ENCODE measurements at regions not wholly inside any gene's neighbourhood (a gene's known extent, or its start where the extent isn't known, plus 50 kb on each side); places are given as distances from the start of the nearest gene placed in this dataset.

DNA sequence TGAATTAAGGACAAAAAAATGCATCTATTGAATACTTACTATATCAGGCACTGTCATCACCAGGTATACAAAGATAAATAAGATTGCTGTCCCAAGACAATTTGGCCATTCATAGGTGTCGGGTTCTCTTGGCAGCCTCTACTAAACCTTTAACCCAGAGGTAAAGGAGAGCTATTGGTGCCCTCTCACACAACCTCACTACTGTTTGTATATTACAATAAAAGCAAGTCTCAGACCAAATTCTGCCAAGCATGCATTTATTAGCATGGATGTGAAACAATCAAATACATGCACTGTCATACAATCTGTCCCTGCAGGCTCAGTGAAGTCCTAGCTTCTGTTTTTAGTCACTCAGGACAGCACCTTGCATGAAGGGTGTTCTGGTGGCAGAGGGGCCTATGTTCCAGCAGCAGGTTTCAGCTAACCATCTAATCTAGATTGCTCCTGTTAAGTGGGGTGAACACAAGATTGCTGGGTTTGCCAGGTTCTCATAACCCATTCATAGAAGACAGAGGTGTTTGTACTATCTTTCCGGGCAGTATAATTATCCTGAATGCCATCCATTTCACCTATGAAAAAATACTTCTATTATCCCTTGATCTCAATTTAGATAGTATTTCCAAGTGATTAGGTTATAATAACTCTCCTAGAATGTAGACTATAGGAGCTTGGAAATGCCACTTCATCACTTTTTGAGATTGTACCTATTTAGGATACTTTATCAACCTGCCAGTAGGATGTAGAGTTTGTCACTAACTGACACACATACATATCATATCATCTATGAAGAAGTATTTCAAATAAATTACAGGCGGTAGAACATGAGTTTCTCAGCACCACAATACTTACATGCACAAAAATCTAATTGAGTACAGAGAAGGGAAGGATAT, 254.0 kb upstream of the KRR1 start:
- Histone ChIP-seq H2AFZ (ENCODE audit: low read length) (no peak overlapping the region), H3K4me1 (ENCODE audit: control insufficient read depth, extremely low read depth, insufficient read depth, low read length) (peaks cover 9% of the 10 kb centered on the region), H3K9me3 (ENCODE audit: control insufficient read depth, insufficient read depth, low read depth, low read length) (no peaks in the 10 kb centered on the region), H3K79me2 (ENCODE audit: control insufficient read depth, insufficient read depth, low read length) (no peaks in the 10 kb centered on the region), H3K4me3 (replicated peaks in 1 of 4; ENCODE audit: control extremely low read depth in 1 of 4, insufficient read depth in 1 of 4, low read depth in 3 of 4, low read length in 4 of 4) (no peak overlapping the region), H3K4me2 (ENCODE audit: extremely low read depth, insufficient read depth, low read length) (no peak overlapping the region), H3K9ac (ENCODE audit: insufficient read depth, low read length) (no peak overlapping the region), H3K36me3 (ENCODE audit: control insufficient read depth, insufficient read depth, low read length) (no peaks in the 10 kb centered on the region), H3K27ac (ENCODE audit: insufficient read depth, low read length) (no peak overlapping the region), H4K20me1 (ENCODE audit: control insufficient read depth, extremely low read depth, insufficient read depth, low read length) (no peaks in the 10 kb centered on the region), H3K27me3 (ENCODE audit: control insufficient read depth, insufficient read depth, low read length) (no peaks in the 10 kb centered on the region)
- DNase-seq (ENCODE audit: low read depth in 2 of 2) = no peak
- no peak for TF ChIP-seq EZH2 (IDR thresholded peaks at IDR 0.05; ENCODE audit: low read length, missing control alignments)
- TF ChIP-seq, protein P1, sequence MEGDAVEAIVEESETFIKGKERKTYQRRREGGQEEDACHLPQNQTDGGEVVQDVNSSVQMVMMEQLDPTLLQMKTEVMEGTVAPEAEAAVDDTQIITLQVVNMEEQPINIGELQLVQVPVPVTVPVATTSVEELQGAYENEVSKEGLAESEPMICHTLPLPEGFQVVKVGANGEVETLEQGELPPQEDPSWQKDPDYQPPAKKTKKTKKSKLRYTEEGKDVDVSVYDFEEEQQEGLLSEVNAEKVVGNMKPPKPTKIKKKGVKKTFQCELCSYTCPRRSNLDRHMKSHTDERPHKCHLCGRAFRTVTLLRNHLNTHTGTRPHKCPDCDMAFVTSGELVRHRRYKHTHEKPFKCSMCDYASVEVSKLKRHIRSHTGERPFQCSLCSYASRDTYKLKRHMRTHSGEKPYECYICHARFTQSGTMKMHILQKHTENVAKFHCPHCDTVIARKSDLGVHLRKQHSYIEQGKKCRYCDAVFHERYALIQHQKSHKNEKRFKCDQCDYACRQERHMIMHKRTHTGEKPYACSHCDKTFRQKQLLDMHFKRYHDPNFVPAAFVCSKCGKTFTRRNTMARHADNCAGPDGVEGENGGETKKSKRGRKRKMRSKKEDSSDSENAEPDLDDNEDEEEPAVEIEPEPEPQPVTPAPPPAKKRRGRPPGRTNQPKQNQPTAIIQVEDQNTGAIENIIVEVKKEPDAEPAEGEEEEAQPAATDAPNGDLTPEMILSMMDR (conservative IDR thresholded peaks at IDR 0.05 in 1 of 2, IDR thresholded peaks at IDR 0.05 in 1 of 2; ENCODE audit: low read depth in 1 of 2, low read length in 2 of 2) = no peak

DNA sequence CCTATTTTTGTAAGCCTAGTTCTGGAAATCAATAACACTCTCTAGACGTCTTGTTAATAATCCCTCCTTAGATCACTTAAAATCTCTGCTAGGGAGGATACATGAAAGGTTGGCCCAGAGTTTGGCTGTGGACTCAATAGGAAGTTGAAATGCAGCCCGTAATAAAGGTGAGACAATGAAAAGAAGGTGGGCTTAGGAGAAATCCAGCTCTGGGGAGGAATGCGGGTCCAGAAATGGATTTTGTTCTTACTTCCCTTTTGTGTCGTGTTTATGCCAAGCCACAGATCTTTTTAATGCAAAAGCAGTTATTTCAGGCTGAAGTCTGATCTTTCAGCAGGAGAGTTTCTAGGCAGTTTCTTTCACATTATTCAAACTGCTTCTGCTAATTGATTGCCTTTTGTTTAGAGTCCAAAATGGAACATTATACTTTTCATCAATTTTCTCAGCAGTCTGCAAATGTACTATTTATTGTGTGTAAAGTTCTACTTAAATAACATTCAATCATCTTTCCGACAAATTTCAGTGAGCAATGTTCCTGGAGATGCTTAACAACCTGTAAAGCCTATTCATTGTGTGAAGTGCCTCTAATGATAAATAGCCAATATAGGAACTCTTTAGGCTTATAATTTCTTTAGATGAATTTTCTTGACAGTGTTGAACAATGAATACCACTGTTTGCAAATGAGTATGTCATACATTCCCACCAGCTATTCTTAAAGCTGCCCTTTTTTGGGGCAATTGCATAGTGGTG, 252.9 kb upstream of the KRR1 start:
- no peak overlapping the region for H3K9ac ChIP-seq (ENCODE audit: insufficient read depth, low read length)
- H3K36me3 ChIP-seq (ENCODE audit: control insufficient read depth, insufficient read depth, low read length) = no peaks in the 10 kb centered on the region
- no peaks in the 10 kb centered on the region for H3K9me3 ChIP-seq (ENCODE audit: control insufficient read depth, insufficient read depth, low read depth, low read length)
- no peaks in the 10 kb centered on the region for H3K27me3 ChIP-seq (ENCODE audit: control insufficient read depth, insufficient read depth, low read length)
- no peaks in the 10 kb centered on the region for H3K79me2 ChIP-seq (ENCODE audit: control insufficient read depth, insufficient read depth, low read length)
- no peaks in the 10 kb centered on the region for H4K20me1 ChIP-seq (ENCODE audit: control insufficient read depth, extremely low read depth, insufficient read depth, low read length)
- DNase-seq (ENCODE audit: low read depth in 2 of 2) = no peak
- H3K4me2 ChIP-seq (ENCODE audit: extremely low read depth, insufficient read depth, low read length) = no peak overlapping the region
- no peak overlapping the region for H3K4me3 ChIP-seq (replicated peaks in 1 of 4; ENCODE audit: control extremely low read depth in 1 of 4, insufficient read depth in 1 of 4, low read depth in 3 of 4, low read length in 4 of 4)
- no peak overlapping the region for H2AFZ ChIP-seq (ENCODE audit: low read length)
- no peak overlapping the region for H3K27ac ChIP-seq (ENCODE audit: insufficient read depth, low read length)
- peaks cover 12% of the 10 kb centered on the region for H3K4me1 ChIP-seq (ENCODE audit: control insufficient read depth, extremely low read depth, insufficient read depth, low read length)
- TF ChIP-seq, protein P1 (conservative IDR thresholded peaks at IDR 0.05 in 1 of 2, IDR thresholded peaks at IDR 0.05 in 1 of 2; ENCODE audit: low read depth in 1 of 2, low read length in 2 of 2) = no peak
- TF ChIP-seq EZH2 (IDR thresholded peaks at IDR 0.05; ENCODE audit: low read length, missing control alignments) = no peak

DNA sequence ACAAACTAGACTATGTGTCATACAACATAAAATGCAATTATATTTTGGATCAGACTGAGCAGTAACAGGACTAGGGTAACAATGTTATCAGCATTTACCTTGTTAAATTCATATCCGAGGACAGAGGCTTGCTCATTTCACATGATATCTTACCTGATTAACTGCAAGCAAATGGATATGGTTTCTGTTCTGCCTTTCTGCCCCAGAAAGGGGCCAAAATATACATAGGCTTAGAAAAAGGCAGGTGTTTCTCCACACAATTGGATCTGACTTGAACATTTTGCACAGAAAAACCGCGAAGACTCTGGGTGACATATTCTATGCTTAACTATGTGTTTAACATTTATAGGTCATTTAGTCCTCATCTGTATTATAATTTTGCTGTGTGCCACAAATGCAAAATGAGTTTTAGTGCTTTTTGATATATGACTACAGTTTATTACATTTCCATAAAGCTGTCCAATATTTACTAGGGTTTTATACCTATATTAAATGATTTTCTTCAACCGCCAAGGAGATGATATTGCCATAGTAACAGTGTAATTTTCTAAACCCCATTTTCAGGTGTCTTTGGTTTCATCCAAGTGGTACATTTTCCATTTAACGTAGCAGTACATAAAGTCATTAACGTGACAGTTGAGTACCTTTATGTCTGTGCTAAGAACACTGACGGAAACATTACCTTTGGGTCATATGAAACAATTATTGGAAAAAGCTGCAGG, 249.3 kb upstream of the KRR1 start:
- Histone ChIP-seq H4K20me1 (ENCODE audit: control insufficient read depth, extremely low read depth, insufficient read depth, low read length) (no peaks in the 10 kb centered on the region), H3K36me3 (ENCODE audit: control insufficient read depth, insufficient read depth, low read length) (no peaks in the 10 kb centered on the region), H3K27me3 (ENCODE audit: control insufficient read depth, insufficient read depth, low read length) (no peaks in the 10 kb centered on the region), H2AFZ (ENCODE audit: low read length) (no peak overlapping the region), H3K79me2 (ENCODE audit: control insufficient read depth, insufficient read depth, low read length) (no peaks in the 10 kb centered on the region), H3K4me3 (replicated peaks in 1 of 4; ENCODE audit: control extremely low read depth in 1 of 4, insufficient read depth in 1 of 4, low read depth in 3 of 4, low read length in 4 of 4) (no peak overlapping the region), H3K4me1 (ENCODE audit: control insufficient read depth, extremely low read depth, insufficient read depth, low read length) (peaks cover 6% of the 10 kb centered on the region), H3K27ac (ENCODE audit: insufficient read depth, low read length) (no peak overlapping the region), H3K9me3 (ENCODE audit: control insufficient read depth, insufficient read depth, low read depth, low read length) (no peaks in the 10 kb centered on the region), H3K9ac (ENCODE audit: insufficient read depth, low read length) (no peak overlapping the region), H3K4me2 (ENCODE audit: extremely low read depth, insufficient read depth, low read length) (no peak overlapping the region)
- DNase-seq (ENCODE audit: low read depth in 2 of 2) = no peak
- TF ChIP-seq, protein P1 (conservative IDR thresholded peaks at IDR 0.05 in 1 of 2, IDR thresholded peaks at IDR 0.05 in 1 of 2; ENCODE audit: low read depth in 1 of 2, low read length in 2 of 2) = no peak
